ENCODE measurements at regions not wholly inside any gene's neighbourhood (a gene's known extent, or its start where the extent isn't known, plus 50 kb on each side); places are given as distances from the start of the nearest gene placed in this dataset.
"Not testable (repeated sequence)": the region's sequence is repeated elsewhere in the genome, so short reads cannot be mapped to it uniquely, and the experiment has no call there.

DNA sequence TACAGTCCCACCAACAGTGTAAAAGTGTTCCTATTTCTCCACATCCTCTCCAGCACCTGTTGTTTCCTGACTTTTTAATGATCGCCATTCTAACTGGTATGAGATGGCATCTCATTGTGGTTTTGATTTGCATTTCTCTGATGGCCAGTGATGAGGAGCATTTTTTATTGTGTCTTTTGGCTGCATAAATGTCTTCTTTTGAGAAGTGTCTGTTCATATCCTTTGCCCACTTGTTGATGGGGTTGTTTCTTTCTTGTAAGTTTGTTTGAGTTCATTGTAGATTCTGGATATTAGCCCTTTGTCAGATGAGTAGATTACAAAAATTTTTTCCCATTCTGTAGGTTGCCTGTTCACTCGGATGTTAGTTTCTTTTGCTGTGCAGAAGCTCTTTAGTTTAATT lies 218.9 kb downstream of the SPANXN4 start:
- TF ChIP-seq POLR2A (IDR thresholded peaks at IDR 0.05; ENCODE audit: low read depth, low read length); RAD21 (IDR thresholded peaks at IDR 0.05; ENCODE audit: low read length); BHLHE40 (IDR thresholded peaks at IDR 0.05; ENCODE audit: low read depth, low read length); RCOR1 (IDR thresholded peaks at IDR 0.05; ENCODE audit: insufficient replicate concordance, low read length); SMC3 (IDR thresholded peaks at IDR 0.05; ENCODE audit: low read depth, low read length); CEBPB (IDR thresholded peaks at IDR 0.05; ENCODE audit: low read depth, low read length); FOS (IDR thresholded peaks at IDR 0.05; ENCODE audit: low read depth, low read length); MXI1 (IDR thresholded peaks at IDR 0.05; ENCODE audit: borderline replicate concordance, low read depth, low read length); RFX5 (IDR thresholded peaks at IDR 0.05; ENCODE audit: low read depth, low read length): not testable (repeated sequence)
- TF ChIP-seq, protein P1, sequence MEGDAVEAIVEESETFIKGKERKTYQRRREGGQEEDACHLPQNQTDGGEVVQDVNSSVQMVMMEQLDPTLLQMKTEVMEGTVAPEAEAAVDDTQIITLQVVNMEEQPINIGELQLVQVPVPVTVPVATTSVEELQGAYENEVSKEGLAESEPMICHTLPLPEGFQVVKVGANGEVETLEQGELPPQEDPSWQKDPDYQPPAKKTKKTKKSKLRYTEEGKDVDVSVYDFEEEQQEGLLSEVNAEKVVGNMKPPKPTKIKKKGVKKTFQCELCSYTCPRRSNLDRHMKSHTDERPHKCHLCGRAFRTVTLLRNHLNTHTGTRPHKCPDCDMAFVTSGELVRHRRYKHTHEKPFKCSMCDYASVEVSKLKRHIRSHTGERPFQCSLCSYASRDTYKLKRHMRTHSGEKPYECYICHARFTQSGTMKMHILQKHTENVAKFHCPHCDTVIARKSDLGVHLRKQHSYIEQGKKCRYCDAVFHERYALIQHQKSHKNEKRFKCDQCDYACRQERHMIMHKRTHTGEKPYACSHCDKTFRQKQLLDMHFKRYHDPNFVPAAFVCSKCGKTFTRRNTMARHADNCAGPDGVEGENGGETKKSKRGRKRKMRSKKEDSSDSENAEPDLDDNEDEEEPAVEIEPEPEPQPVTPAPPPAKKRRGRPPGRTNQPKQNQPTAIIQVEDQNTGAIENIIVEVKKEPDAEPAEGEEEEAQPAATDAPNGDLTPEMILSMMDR (conservative IDR thresholded peaks at IDR 0.05; ENCODE audit: low read depth, low read length) = not testable (repeated sequence)
- TF ChIP-seq, protein P2, sequence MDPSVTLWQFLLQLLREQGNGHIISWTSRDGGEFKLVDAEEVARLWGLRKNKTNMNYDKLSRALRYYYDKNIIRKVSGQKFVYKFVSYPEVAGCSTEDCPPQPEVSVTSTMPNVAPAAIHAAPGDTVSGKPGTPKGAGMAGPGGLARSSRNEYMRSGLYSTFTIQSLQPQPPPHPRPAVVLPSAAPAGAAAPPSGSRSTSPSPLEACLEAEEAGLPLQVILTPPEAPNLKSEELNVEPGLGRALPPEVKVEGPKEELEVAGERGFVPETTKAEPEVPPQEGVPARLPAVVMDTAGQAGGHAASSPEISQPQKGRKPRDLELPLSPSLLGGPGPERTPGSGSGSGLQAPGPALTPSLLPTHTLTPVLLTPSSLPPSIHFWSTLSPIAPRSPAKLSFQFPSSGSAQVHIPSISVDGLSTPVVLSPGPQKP (IDR thresholded peaks at IDR 0.05; ENCODE audit: borderline replicate concordance, low read depth, low read length) = not testable (repeated sequence)
- TF ChIP-seq, protein P3, sequence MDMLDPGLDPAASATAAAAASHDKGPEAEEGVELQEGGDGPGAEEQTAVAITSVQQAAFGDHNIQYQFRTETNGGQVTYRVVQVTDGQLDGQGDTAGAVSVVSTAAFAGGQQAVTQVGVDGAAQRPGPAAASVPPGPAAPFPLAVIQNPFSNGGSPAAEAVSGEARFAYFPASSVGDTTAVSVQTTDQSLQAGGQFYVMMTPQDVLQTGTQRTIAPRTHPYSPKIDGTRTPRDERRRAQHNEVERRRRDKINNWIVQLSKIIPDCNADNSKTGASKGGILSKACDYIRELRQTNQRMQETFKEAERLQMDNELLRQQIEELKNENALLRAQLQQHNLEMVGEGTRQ (IDR thresholded peaks at IDR 0.05; ENCODE audit: low read depth, low read length) = not testable (repeated sequence)

All from IMR-90 (cell line).